Suppressor macrophage treated with lipopolysaccharide for 4 hours (primary cell): ENCODE measurements at regions not wholly inside any gene's neighbourhood (a gene's known extent, or its start where the extent isn't known, plus 50 kb on each side); places are given as distances from the start of the nearest gene placed in this dataset.

Experiments
- DNase-seq: peaks from one replicate; pipeline ENCODE4 v3.0.0-alpha.2; 2020

DNA sequence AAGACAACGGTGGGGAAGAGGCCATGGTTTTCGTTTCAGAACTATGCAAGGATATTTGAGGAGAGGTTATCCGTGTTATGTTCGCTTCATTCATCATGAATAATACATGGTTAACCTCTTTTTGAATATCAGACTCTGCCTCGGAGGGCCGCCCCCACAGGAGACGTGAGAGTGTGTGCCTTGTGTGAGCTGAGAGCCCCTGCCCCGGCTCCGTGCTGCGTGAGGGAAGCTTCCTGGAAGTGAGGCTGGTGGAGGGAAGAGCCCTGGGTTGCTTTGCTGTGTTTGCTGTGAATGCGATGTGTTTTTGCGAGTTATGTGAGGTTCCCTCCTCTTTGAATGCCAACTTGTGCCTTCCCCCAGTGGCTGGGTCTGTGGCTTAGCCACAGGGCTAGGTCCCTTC is 146.0 kb upstream of the RTL1 start:
- no peak for DNase-seq

GRCh38 chr14:101049942-101050341 is 146.4 kb upstream of the RTL1 start:
- DNase-seq: no peak

GRCh38 chr14:101050901-101051490 is 147.5 kb upstream of the RTL1 start:
- DNase-seq: no peak

- no peak for DNase-seq
These were observed 151.1 kb upstream of the RTL1 start for GRCh38 chr14:101054671-101055070.

DNA sequence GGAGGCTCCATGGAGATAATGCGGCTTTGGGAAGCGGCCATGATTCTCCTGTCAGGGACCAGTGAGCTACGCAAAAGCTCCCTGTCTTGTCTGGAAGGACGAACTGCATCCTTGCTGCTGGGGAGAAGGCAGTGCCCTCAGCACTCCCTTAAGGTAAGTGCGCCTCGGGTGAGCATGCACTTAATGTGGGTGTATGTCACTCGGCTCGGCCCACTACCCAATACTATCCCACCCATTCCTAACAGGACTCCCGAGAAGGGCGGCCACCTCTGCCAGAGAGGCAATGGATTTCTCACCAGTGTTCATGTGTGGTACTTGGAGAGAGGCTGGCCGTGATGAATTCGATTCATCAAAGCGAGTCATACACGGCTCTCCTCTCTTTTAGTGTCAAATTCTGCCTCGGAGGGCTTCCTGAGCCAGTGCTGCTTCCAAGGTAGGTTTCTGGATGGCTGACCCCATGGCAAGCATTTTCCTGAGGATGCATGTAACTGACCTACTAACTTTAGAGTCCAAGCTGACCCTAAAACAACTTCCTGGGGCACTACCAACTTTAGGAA is 151.7 kb upstream of the RTL1 start:
- DNase-seq: no peak

GRCh38 chr14:101055776-101056374 is 152.4 kb upstream of the RTL1 start:
- no peak for DNase-seq

DNA sequence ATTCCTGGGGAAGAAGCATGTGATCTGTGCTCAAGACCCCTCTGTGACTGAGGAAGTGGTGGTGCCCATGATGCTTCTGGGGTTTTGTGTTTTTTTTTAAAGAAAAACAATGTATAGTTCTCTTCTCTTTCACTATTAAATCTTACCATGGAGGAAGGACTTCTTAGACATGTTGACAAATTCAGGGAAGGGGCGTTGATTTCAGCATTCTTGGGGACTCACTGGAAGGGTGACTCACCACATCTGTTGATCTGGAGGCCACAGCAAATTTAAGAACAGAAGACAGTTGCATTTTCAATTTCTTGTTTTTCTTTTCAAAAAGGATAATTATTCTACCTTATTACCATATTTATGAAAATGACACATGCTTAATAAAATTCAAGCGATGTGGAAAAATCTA is 152.9 kb upstream of the RTL1 start:
- no peak for DNase-seq

- no peak for DNase-seq
These were observed 153.9 kb upstream of the RTL1 start for GRCh38 chr14:101057394-101057793.

DNA sequence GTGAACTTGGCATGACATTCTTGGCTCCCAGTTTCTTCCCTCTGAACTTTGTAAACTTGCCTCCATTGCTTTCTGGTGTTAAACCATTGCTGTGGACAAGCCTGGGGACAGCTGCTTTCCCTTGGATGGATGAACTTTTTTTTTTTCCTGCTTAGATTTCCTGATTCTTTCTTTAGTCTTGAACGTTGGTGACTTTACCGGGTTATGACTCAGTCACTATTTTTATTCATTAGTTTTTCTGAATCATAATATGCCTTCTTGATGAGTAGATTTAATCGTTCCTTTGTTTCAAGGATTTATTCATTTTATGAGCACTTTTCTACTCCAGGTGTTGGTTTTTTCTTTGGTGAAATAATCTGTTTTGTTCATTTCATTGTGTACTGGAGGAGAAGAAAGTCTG is 155.0 kb upstream of the RTL1 start:
- DNase-seq: no peak

DNA sequence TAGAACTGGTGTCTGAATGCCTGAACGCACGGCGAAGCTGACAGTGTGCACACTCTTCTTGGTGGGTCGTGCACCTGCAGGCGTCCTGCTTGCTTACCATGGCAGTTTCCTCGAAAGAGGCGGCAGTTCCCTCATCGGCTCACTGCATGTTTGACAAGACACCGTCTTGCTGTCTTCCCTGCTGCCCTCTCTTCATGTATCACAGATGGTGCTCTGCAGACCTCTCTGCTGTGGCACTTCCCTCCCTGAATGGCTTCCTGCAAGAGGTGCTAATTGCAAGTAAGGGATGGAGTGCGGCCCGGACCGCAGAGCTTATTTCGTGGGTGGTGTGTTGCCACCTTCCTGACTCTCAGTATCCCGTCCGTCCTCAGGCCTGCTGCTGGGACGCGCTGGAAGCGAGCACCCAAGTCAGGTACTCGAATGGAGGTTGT is 156.7 kb upstream of the RTL1 start:
- DNase-seq: no peak

- no peak for DNase-seq
These were observed 158.0 kb upstream of the RTL1 start for GRCh38 chr14:101061411-101062064.

DNA sequence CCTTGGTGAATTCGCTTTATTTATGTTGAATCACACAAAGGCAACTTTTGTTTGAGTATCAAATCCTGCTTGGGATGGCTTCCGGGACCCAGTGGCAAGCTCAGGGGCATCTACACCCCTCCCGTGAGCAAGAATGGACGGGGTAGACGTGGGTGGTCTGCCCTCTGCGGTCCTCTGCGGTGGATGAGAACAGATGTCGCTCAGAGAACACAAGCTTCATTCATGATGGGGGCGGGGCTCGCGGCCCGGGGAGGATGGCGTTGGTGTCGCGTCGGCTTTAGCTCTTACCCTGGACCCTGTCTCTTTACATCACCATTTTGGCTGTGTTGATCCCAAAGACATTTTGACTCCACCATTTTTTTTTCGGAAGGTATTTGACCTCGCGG is 158.5 kb upstream of the RTL1 start:
- DNase-seq: no peak

DNA sequence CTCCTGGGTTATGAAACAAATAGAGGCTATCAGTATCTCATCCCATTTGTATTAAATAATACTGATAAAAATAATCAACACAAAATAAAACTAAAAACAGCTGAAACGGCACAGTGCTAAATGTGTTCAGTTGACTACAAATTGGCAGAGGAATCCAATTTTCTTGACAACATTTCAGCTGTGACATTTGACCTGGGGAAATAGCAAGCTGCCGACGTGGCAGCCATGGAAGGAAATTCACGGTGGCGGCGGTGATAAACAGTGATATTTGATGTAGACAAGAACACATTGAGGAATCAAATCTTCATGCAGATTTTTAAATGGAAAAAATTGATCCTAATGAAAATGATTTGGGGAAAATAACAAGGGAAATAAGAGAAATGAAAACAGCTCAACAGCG is 159.1 kb upstream of the RTL1 start:
- no peak for DNase-seq

DNA sequence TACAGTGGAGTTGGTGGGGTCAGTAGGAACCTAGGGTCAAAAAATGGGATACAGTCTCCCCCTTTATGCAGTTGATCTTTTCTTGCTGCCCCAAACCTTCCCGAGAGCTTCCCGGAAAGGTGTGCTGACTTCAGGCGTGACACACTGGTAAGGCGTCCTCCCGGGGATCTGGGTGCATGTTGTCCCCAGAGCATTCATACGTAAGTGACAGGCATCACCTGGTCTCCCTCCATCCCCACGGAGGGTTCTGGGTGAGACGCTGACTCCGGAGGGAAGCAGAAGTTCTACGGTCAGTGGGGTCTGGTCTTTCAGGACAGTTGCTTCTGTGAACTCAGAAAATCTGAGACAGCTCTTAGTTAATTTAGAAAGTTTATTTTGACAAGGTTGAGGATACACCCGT is 159.6 kb upstream of the RTL1 start:
- DNase-seq: no peak

DNA sequence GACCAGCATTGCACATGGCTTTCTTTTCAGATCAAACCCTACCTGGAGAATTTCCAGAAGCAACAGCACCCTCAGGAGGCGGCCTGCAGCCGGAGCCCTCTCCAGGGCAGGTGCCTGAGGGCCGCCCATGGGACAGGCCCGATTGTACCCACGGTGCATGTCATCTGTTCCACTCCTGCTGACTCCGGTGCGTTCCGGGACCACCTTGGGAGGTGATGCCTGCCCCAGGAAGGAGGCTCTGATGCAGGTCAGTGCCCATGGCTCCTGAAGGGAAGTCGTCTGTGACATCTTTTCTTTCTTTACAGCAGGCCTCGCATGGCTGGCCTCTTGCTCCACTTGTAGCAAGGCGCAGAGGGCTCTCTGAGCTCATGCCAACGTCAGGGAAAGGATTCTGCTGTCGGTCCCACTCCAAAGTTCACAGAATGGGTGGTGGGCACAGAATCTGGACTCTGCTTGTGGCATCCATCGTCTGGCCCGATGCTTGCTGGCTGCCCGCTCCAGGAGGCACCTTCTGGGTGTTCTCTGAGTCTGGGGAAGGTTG is 160.7 kb upstream of the RTL1 start:
- DNase-seq: no peak

DNA sequence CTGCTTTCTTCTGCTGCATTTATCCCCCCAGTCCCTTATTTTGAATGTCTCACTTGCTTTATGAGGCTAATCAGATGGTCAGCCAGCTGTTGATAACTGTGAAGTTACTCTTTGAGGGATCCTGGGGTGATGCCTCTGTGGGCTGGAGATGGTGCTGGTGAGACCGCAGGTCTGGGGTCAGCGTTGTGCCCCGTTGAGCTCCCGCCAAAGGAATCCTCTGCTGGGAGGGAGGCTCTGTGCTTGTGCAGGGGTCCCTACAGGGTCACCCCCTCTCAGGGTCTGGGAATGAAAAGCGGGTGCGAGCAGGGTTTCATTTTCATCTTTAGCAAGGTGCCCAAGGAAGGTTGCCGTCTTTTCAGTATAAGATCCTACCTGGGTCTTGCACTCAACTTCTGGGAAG is 161.2 kb upstream of the RTL1 start:
- DNase-seq: no peak

GRCh38 chr14:101065246-101065645 is 161.7 kb upstream of the RTL1 start:
- DNase-seq: no peak

DNA sequence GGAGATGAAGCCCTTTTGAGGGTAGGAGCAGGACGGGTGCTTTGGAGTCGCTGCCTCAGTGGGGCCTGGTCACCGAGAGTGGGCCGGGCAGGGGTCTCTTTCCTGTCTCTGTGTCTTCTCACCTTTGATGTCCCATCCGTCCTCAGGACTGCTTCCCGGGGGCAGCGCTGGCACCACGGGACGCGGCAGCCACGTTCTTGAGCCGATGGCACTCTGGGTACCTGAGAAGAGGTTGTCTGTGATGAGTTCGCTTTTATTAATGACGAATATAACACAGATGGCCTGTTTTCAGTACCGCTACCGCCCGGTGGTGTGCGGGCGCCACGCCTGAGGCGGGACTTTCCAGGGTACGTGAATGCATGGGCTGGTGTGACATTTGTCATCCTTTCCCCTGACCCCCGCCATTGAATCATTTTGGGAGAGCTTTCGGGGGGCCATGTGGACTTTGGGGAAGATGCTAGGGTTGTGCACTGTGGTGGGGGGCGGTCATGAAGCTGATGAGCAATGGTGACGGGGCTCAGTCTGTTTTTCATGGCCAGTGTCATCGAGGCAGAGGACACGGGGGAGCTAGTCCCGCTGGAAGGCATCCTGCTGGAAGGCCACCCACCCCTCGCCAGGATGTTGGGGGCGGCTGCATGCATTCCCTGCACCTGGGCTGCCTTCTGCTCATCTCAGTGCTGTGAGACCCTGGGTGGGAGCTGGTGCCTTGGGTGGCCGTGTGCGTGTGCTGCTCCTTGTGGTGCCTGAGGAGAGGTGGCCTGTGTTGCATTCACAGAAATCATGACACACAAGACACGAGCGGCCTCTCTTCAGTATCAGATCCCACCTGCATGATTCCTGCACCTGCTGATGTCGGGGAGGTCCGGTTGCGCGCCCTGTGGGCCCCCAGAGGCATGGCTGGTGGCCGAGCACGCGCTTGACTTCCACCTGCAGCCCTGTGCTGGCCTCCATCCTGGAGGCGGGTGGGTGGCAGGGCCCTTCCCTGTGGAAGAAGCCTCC is 162.5 kb upstream of the RTL1 start:
- DNase-seq: no peak

GRCh38 chr14:101066826-101067510 is 163.4 kb upstream of the RTL1 start:
- DNase-seq: no peak

GRCh38 chr14:101068313-101069227 is 165.0 kb upstream of the RTL1 start:
- no peak for DNase-seq

GRCh38 chr14:101069228-101069549 is 165.7 kb upstream of the RTL1 start:
- DNase-seq: no peak
